Endothelial cell of umbilical vein (primary cell): ENCODE measurements at regions not wholly inside any gene's neighbourhood (a gene's known extent, or its start where the extent isn't known, plus 50 kb on each side); places are given as distances from the start of the nearest gene placed in this dataset.

Experiments
- MYC ChIP-seq: IDR thresholded peaks from one replicate; pipeline ENCODE4 v1.6.1; 2011; ENCODE audit warnings: mild to moderate bottlenecking, low read depth, low read length
- POLR2AphosphoS5 ChIP-seq: IDR thresholded peaks from 2 replicates; pipeline ENCODE4 v1.6.1; 2012; ENCODE audit warnings: low read depth, mild to moderate bottlenecking, control low read depth, low read length, moderate library complexity; ENCODE audit not compliant: insufficient read depth
- TF ChIP-seq, protein P1 (sequence below), 2 donors: IDR thresholded peaks; 1 replicate in 1 of 2; 2 replicates in 1 of 2; pipeline ENCODE4 v1.5.1; 2011; ENCODE audit warnings: low read length in 2 of 2, mild to moderate bottlenecking in 2 of 2, moderate library complexity in 2 of 2, control low read depth in 1 of 2, inconsistent platforms in 1 of 2, low read depth in 1 of 2; ENCODE audit not compliant: insufficient read depth in 1 of 2; ENCODE audit errors: extremely low read depth in 1 of 2

- TF ChIP-seq, protein P1, sequence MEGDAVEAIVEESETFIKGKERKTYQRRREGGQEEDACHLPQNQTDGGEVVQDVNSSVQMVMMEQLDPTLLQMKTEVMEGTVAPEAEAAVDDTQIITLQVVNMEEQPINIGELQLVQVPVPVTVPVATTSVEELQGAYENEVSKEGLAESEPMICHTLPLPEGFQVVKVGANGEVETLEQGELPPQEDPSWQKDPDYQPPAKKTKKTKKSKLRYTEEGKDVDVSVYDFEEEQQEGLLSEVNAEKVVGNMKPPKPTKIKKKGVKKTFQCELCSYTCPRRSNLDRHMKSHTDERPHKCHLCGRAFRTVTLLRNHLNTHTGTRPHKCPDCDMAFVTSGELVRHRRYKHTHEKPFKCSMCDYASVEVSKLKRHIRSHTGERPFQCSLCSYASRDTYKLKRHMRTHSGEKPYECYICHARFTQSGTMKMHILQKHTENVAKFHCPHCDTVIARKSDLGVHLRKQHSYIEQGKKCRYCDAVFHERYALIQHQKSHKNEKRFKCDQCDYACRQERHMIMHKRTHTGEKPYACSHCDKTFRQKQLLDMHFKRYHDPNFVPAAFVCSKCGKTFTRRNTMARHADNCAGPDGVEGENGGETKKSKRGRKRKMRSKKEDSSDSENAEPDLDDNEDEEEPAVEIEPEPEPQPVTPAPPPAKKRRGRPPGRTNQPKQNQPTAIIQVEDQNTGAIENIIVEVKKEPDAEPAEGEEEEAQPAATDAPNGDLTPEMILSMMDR (IDR thresholded peaks at IDR 0.05; ENCODE audit: extremely low read depth in 1 of 2, insufficient read depth in 1 of 2, low read depth in 1 of 2, low read length in 2 of 2), result no peak
- no peak for TF ChIP-seq MYC
- no peak for TF ChIP-seq POLR2AphosphoS5
Measured at GRCh38 chr5:152953788-152954483, 536.5 kb upstream of the GRIA1 start.
